Mucosa of descending colon (tissue), 3 donors: ENCODE measurements at regions not wholly inside any gene's neighbourhood (a gene's known extent, or its start where the extent isn't known, plus 50 kb on each side); places are given as distances from the start of the nearest gene placed in this dataset.

Source experiments
- ATAC-seq: fragments of 200-7000 bp; cut with Tn5 transposase; one replicate; pipeline ENCODE4 v1.9.1; 2020; ENCODE audit warnings: mild to moderate bottlenecking, moderate library complexity
- DNase-seq, 3 donors: peaks; one replicate each; pipeline ENCODE4 v3.0.0-alpha.2; 2020
- H3K36me3 ChIP-seq: fragments of 200-600 bp; one replicate; pipeline ENCODE4 v1.8.0; 2021; ENCODE audit warnings: low read depth, mild to moderate bottlenecking
- H3K4me1 ChIP-seq: fragments of 200-600 bp; one replicate; pipeline ENCODE4 v1.8.0; 2021; ENCODE audit warnings: low read depth, mild to moderate bottlenecking
- H3K4me3 ChIP-seq: fragments of 200-600 bp; one replicate; pipeline ENCODE4 v1.8.0; 2021; ENCODE audit warnings: mild to moderate bottlenecking
- H3K9me3 ChIP-seq: fragments of 200-600 bp; one replicate; pipeline ENCODE4 v1.8.0; 2021; ENCODE audit warnings: mild to moderate bottlenecking
- CTCF ChIP-seq: fragments of 200-600 bp; IDR thresholded peaks from one replicate; pipeline ENCODE4 v1.8.0; 2022; ENCODE audit warnings: antibody characterized with exemption, mild to moderate bottlenecking
- intact Hi-C, 2 donors: fragments of 100-400 bp; cut with DNase I in 1 of 2; cut with micrococcal nuclease in 1 of 2; formaldehyde crosslinking; loops; one replicate each; pipeline versions ENCODE4 v1.11.0 to v1.11.1; 2022; cut with DNase I, micrococcal nuclease
- donor health status: DM: no; HTN: no; CAD: no; lungs with moderate emphysema.
- donor health status: DM: no; HTN: no; CAD: no.
- donor health status: DM: no; HTN: yes; CAD: no.

GRCh38 chr17:77654296-77654695, 304.2 kb upstream of the TNRC6C start:
- no peaks in the 10 kb centered on the region for H3K9me3 ChIP-seq
- H3K36me3 ChIP-seq, result no peaks in the 10 kb centered on the region
- no peak for DNase-seq
- TF ChIP-seq CTCF, result no peak
- no peak overlapping the region for H3K4me3 ChIP-seq
- H3K4me1 ChIP-seq, result no peaks in the 10 kb centered on the region
- ATAC-seq, result no peak
- intact Hi-C loops, result no loop called here

- ATAC-seq (no peak), DNase-seq (no peak)
- Histone ChIP-seq H3K4me3 (no peak overlapping the region), H3K4me1 (no peaks in the 10 kb centered on the region), H3K9me3 (no peaks in the 10 kb centered on the region), H3K36me3 (no peaks in the 10 kb centered on the region)
- no peak for TF ChIP-seq CTCF
- intact Hi-C loops, result no loop called here
Measured at GRCh38 chr17:77654850-77655249, 303.7 kb upstream of the TNRC6C start.

- no peaks in the 10 kb centered on the region for H3K36me3 ChIP-seq
- no peaks in the 10 kb centered on the region for H3K4me1 ChIP-seq
- intact Hi-C loops, result no loop called here
- ATAC-seq (no peak), DNase-seq (no peak)
- no peak overlapping the region for H3K4me3 ChIP-seq
- H3K9me3 ChIP-seq, result no peaks in the 10 kb centered on the region
- no peak for TF ChIP-seq CTCF
Measured at GRCh38 chr17:77656054-77656453, 302.4 kb upstream of the TNRC6C start.

GRCh38 chr17:77657839-77658238, 300.7 kb upstream of the TNRC6C start:
- no peak overlapping the region for H3K4me3 ChIP-seq
- TF ChIP-seq CTCF, result no peak
- ATAC-seq (no peak), DNase-seq (no peak)
- no peaks in the 10 kb centered on the region for H3K4me1 ChIP-seq
- H3K36me3 ChIP-seq, result no peaks in the 10 kb centered on the region
- no peaks in the 10 kb centered on the region for H3K9me3 ChIP-seq
- intact Hi-C loops, result no loop called here

GRCh38 chr17:77660524-77660923, 298.0 kb upstream of the TNRC6C start:
- ATAC-seq, result no peak
- intact Hi-C loops, result no loop called here
- Histone ChIP-seq H3K4me3 (no peak overlapping the region), H3K4me1 (no peaks in the 10 kb centered on the region), H3K9me3 (no peaks in the 10 kb centered on the region), H3K36me3 (no peaks in the 10 kb centered on the region)
- DNase-seq, result no peak
- no peak for TF ChIP-seq CTCF

GRCh38 chr17:77662833-77663232, 295.7 kb upstream of the TNRC6C start:
- ATAC-seq (no peak), DNase-seq (no peak)
- no peaks in the 10 kb centered on the region for H3K4me1 ChIP-seq
- intact Hi-C loops, result no loop called here
- no peaks in the 10 kb centered on the region for H3K36me3 ChIP-seq
- TF ChIP-seq CTCF, result no peak
- H3K9me3 ChIP-seq, result no peaks in the 10 kb centered on the region
- H3K4me3 ChIP-seq, result no peak overlapping the region
